ENCODE measurements at regions not wholly inside any gene's neighbourhood (a gene's known extent, or its start where the extent isn't known, plus 50 kb on each side); places are given as distances from the start of the nearest gene placed in this dataset.

- peaks cover 9% of the 10 kb centered on the region for H3K4me1 Mint-ChIP-seq (ENCODE audit: low read depth)
- H3K27ac Mint-ChIP-seq: no peak overlapping the region
- DNase-seq (ENCODE audit: low spot score): no peak
- peaks cover 19% of the 10 kb centered on the region for H3K27me3 Mint-ChIP-seq (ENCODE audit: low read depth)
- H3K4me3 Mint-ChIP-seq: no peak overlapping the region
- no peaks in the 10 kb centered on the region for H3K9me3 Mint-ChIP-seq
- no peaks in the 10 kb centered on the region for H3K36me3 Mint-ChIP-seq (ENCODE audit: low read depth)
Observed at GRCh38 chr2:176514805-176515500, 245.7 kb downstream of the MTX2 start.

- no peak overlapping the region for H3K27ac Mint-ChIP-seq
- H3K4me3 Mint-ChIP-seq: no peak overlapping the region
- peaks cover 9% of the 10 kb centered on the region for H3K4me1 Mint-ChIP-seq (ENCODE audit: low read depth)
- H3K27me3 Mint-ChIP-seq (ENCODE audit: low read depth): peaks cover 22% of the 10 kb centered on the region
- no peaks in the 10 kb centered on the region for H3K9me3 Mint-ChIP-seq
- no peaks in the 10 kb centered on the region for H3K36me3 Mint-ChIP-seq (ENCODE audit: low read depth)
- no peak for DNase-seq (ENCODE audit: low spot score)
Observed at GRCh38 chr2:176516051-176516602, 246.9 kb downstream of the MTX2 start.

GRCh38 chr2:176518823-176519222, 249.6 kb downstream of the MTX2 start:
- no peak overlapping the region for H3K27ac Mint-ChIP-seq
- H3K27me3 Mint-ChIP-seq (ENCODE audit: low read depth): peaks cover 18% of the 10 kb centered on the region
- no peaks in the 10 kb centered on the region for H3K9me3 Mint-ChIP-seq
- no peaks in the 10 kb centered on the region for H3K36me3 Mint-ChIP-seq (ENCODE audit: low read depth)
- peaks cover 9% of the 10 kb centered on the region for H3K4me1 Mint-ChIP-seq (ENCODE audit: low read depth)
- DNase-seq (ENCODE audit: low spot score): no peak
- H3K4me3 Mint-ChIP-seq: no peak overlapping the region

- Mint-ChIP-seq H3K4me3 (no peak overlapping the region), H3K27ac (no peak overlapping the region), H3K27me3 (ENCODE audit: low read depth) (peaks cover 21% of the 10 kb centered on the region), H3K9me3 (no peaks in the 10 kb centered on the region), H3K4me1 (ENCODE audit: low read depth) (no peaks in the 10 kb centered on the region), H3K36me3 (ENCODE audit: low read depth) (no peaks in the 10 kb centered on the region)
- DNase-seq (ENCODE audit: low spot score): no peak
Observed at GRCh38 chr2:176521878-176522670, 252.8 kb downstream of the MTX2 start.

DNA sequence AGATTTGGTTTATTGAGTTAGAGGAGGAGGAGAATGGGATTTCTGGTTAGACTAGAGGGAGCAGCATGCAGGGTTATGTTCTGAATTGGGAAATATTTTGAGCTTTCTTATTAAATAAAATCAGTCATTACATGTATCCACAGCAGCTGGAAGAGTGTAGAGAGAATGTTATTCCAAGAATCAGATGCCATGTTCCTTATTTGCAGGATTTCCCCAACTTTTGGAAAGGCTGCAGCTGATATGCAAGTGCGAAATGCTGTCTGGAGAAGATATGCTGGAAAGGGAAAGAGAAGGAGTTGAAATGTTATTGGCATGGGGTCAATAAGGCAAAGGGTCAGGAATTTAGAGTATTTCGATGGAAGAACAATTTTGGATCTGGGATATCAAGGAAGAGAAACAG, 255.8 kb downstream of the MTX2 start:
- Mint-ChIP-seq H3K27me3 (ENCODE audit: low read depth) (peaks cover 34% of the 10 kb centered on the region), H3K36me3 (ENCODE audit: low read depth) (no peaks in the 10 kb centered on the region), H3K9me3 (no peaks in the 10 kb centered on the region), H3K4me3 (no peak overlapping the region), H3K27ac (no peak overlapping the region), H3K4me1 (ENCODE audit: low read depth) (no peaks in the 10 kb centered on the region)
- no peak for DNase-seq (ENCODE audit: low spot score)

DNA sequence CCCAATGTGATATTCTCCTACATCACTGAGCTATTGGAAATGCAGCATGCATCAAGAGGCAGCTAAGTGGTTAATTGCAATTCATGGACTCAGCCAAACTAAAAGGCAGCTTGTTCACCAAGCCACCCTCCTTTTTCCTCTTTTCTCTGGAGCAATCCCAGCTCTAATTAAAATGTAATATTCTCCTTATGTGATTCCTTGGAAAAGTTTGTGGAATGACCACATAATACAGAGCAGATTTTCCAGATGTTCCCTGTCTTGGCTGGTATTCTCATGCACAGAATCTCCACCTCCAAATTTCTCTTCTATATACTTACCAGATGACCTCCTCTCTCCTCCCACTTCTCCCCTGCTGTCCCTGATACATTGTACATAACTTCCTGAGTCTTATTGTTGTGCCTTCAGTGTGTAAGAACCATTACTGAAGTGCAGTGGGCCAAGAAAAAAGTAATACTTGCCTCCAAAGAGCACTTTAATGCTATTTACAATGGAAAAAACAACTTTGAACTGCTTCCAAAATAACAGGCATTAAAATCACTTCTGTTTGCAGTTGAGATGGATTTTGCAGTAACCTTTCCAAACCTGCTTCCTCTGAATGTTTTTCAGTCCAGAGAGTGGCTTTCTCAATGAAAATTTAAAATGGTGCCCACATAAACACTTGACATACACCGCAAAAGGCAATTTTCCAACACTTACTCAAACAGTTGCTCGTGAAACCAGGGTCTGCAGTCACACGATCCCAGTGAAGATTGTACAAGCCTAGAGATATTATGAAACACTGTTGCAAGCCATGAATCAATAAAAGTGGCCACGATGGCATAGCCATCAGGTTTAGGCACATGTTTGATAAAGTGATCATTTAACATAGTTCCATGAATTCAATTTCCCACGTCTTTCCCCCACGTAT, 258.0 kb downstream of the MTX2 start:
- H3K4me3 Mint-ChIP-seq: no peak overlapping the region
- no peaks in the 10 kb centered on the region for H3K4me1 Mint-ChIP-seq (ENCODE audit: low read depth)
- H3K27ac Mint-ChIP-seq: no peak overlapping the region
- no peak for DNase-seq (ENCODE audit: low spot score)
- peaks cover 29% of the 10 kb centered on the region for H3K27me3 Mint-ChIP-seq (ENCODE audit: low read depth)
- no peaks in the 10 kb centered on the region for H3K9me3 Mint-ChIP-seq
- H3K36me3 Mint-ChIP-seq (ENCODE audit: low read depth): no peaks in the 10 kb centered on the region

DNA sequence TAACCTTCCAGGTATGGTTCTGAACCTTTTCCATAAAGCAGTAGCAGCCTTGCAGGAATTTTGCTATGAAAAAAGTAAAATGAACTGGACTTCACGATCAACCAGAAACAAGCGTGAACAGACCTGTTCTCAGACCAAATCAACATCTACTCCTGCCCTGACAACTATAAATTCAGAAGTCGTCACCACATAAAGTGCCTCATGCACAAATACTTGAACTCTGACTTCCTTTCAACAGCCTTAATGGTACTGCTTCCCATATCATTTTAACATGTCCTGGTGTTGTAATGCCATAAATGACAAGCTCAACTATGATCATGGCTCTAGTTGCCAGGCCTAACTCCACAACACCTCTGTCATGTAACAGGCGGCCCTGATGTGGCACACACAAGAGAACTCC, 262.4 kb downstream of the MTX2 start:
- Mint-ChIP-seq H3K4me3 (no peak overlapping the region), H3K27me3 (ENCODE audit: low read depth) (peaks cover 32% of the 10 kb centered on the region), H3K27ac (no peak overlapping the region), H3K36me3 (ENCODE audit: low read depth) (no peaks in the 10 kb centered on the region), H3K4me1 (ENCODE audit: low read depth) (no peaks in the 10 kb centered on the region), H3K9me3 (no peaks in the 10 kb centered on the region)
- DNase-seq (ENCODE audit: low spot score): no peak

GRCh38 chr2:176533505-176534193, 264.4 kb downstream of the MTX2 start:
- no peak for DNase-seq (ENCODE audit: low spot score)
- Mint-ChIP-seq H3K36me3 (ENCODE audit: low read depth) (no peaks in the 10 kb centered on the region), H3K4me3 (no peak overlapping the region), H3K4me1 (ENCODE audit: low read depth) (no peaks in the 10 kb centered on the region), H3K27ac (no peak overlapping the region), H3K27me3 (ENCODE audit: low read depth) (peaks cover 22% of the 10 kb centered on the region), H3K9me3 (no peaks in the 10 kb centered on the region)

DNA sequence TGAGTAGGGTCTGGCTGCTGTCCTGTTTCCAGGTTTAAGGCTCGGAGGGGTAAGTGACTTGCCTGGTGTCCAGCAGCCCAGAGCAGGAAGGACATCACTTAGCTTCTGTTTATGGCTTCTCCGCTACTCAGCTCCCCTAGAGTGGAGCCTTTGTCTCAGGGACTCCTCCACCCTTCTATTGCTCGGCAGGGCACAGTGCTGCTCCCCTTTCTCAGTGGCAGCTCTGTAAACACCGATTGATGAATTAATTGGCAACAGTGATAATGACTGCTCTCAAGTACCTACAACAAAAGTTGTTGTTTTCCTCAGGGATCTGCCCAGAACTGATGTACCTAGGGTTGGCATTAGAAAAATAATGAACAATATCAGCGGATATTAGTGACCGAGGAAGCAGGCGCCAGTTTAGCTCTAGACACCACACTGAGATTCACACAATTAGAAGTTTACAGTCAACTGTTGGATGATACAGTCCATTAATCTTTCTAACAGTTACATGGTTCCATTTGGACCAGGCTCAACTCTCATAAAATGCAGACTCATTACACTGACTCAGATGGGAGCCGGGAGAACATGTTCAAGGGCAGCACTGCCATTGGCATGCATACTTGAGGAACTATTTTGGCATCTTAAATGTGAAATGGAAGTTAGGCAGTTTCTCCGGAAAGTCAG, 265.7 kb downstream of the MTX2 start:
- Mint-ChIP-seq H3K4me3 (no peak overlapping the region), H3K27ac (no peak overlapping the region), H3K36me3 (ENCODE audit: low read depth) (no peaks in the 10 kb centered on the region), H3K27me3 (ENCODE audit: low read depth) (peaks cover 15% of the 10 kb centered on the region), H3K9me3 (no peaks in the 10 kb centered on the region), H3K4me1 (ENCODE audit: low read depth) (no peaks in the 10 kb centered on the region)
- no peak for DNase-seq (ENCODE audit: low spot score)

DNA sequence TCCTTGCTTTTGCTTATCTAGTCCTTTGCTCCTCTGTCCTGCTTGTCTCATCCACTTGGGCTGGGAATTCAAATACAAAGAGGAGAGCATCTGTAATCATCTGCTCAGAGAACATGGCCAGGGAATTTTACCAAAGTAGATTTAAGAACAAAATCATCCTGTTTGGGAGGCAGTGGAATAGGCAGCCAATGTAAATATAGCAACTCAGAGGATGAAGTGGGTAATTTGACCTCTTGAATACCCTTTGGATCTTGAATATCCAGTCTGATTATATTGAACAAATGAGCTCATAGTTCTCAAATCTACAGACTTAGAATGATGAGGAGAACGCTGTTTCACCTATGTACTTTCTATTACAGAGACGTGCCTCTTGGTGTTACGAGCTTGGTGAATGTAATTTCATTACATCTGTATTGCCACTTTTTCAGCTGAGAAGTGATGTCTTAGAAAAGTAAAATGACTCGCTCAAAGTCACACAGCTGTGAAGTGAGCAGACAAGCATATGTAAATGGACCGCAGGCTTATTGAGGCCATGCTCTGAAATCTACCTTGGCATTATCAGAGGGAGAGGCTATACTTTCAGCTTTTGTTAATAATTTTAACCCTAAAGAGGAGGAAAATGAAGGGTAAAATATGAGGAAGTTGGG, 266.3 kb downstream of the MTX2 start:
- H3K27ac Mint-ChIP-seq: no peak overlapping the region
- no peaks in the 10 kb centered on the region for H3K4me1 Mint-ChIP-seq (ENCODE audit: low read depth)
- DNase-seq (ENCODE audit: low spot score): no peak
- no peaks in the 10 kb centered on the region for H3K36me3 Mint-ChIP-seq (ENCODE audit: low read depth)
- no peaks in the 10 kb centered on the region for H3K9me3 Mint-ChIP-seq
- H3K27me3 Mint-ChIP-seq (ENCODE audit: low read depth): peaks cover 12% of the 10 kb centered on the region
- no peak overlapping the region for H3K4me3 Mint-ChIP-seq

- Mint-ChIP-seq H3K4me3 (no peak overlapping the region), H3K27me3 (ENCODE audit: low read depth) (peaks cover 10% of the 10 kb centered on the region), H3K4me1 (ENCODE audit: low read depth) (no peaks in the 10 kb centered on the region), H3K27ac (no peak overlapping the region), H3K9me3 (no peaks in the 10 kb centered on the region), H3K36me3 (ENCODE audit: low read depth) (no peaks in the 10 kb centered on the region)
- DNase-seq (ENCODE audit: low spot score): no peak
Observed at GRCh38 chr2:176536439-176537133, 267.3 kb downstream of the MTX2 start.

GRCh38 chr2:176537932-176538331, 268.7 kb downstream of the MTX2 start:
- Mint-ChIP-seq H3K36me3 (ENCODE audit: low read depth) (no peaks in the 10 kb centered on the region), H3K4me1 (ENCODE audit: low read depth) (no peaks in the 10 kb centered on the region), H3K27me3 (ENCODE audit: low read depth) (peaks cover 14% of the 10 kb centered on the region), H3K4me3 (no peak overlapping the region), H3K9me3 (no peaks in the 10 kb centered on the region), H3K27ac (no peak overlapping the region)
- DNase-seq (ENCODE audit: low spot score): no peak

All from T-helper 2 cell treated with Interferon-gamma antibody and Interleukin-4, amounts not matched to agents 5 μg/mL and 100 μg/mL, for 36 hours (primary cell).